Mucosa of stomach (tissue), 1 donor: ENCODE measurements at regions not wholly inside any gene's neighbourhood (a gene's known extent, or its start where the extent isn't known, plus 50 kb on each side); places are given as distances from the start of the nearest gene placed in this dataset.

Experiments
- H3K27me3 ChIP-seq: one replicate; pipeline ENCODE4 v1.7.0; 2013; ENCODE audit warnings: mild to moderate bottlenecking, low read length; ENCODE audit not compliant: control insufficient read depth, insufficient read depth
- H3K36me3 ChIP-seq: one replicate; pipeline ENCODE4 v1.7.0; 2013; ENCODE audit warnings: low read length; ENCODE audit not compliant: control insufficient read depth, insufficient read depth
- H3K4me1 ChIP-seq: one replicate; pipeline ENCODE4 v1.7.0; 2013; ENCODE audit warnings: mild to moderate bottlenecking, low read length; ENCODE audit not compliant: control insufficient read depth, insufficient read depth
- H3K4me3 ChIP-seq: one replicate; pipeline ENCODE4 v1.7.0; 2013; ENCODE audit warnings: low read length
- H3K9ac ChIP-seq: one replicate; pipeline ENCODE4 v1.7.0; 2013; ENCODE audit warnings: mild to moderate bottlenecking, low read length, moderate library complexity
- H3K9me3 ChIP-seq: one replicate; pipeline ENCODE4 v1.7.0; 2013; ENCODE audit warnings: mild to moderate bottlenecking, low read length, moderate library complexity; ENCODE audit not compliant: control insufficient read depth
- donor health status: Pancreatic carcinoma.

- H3K27me3 ChIP-seq, result no peaks in the 10 kb centered on the region
- H3K36me3 ChIP-seq, result no peaks in the 10 kb centered on the region
- no peak overlapping the region for H3K9ac ChIP-seq
- H3K9me3 ChIP-seq, result no peaks in the 10 kb centered on the region
- no peak overlapping the region for H3K4me3 ChIP-seq
- no peaks in the 10 kb centered on the region for H3K4me1 ChIP-seq
Measured at GRCh38 chrX:7294483-7294882, 146.5 kb upstream of the PUDP start.

- Histone ChIP-seq H3K9ac (no peak overlapping the region), H3K4me3 (no peak overlapping the region)
Measured at GRCh38 chrX:7286168-7286837, 138.3 kb upstream of the PUDP start.

GRCh38 chrX:7285765-7286164 is 137.8 kb upstream of the PUDP start:
- H3K9ac ChIP-seq, result no peak overlapping the region
- no peaks in the 10 kb centered on the region for H3K4me1 ChIP-seq
- H3K4me3 ChIP-seq, result no peak overlapping the region
- H3K27me3 ChIP-seq, result no peaks in the 10 kb centered on the region
- no peaks in the 10 kb centered on the region for H3K36me3 ChIP-seq
- H3K9me3 ChIP-seq, result no peaks in the 10 kb centered on the region

More at GRCh38 chrX:7286168-7286837, 138.3 kb upstream of the PUDP start:
- Histone ChIP-seq H3K27me3 (no peaks in the 10 kb centered on the region), H3K9me3 (no peaks in the 10 kb centered on the region), H3K4me1 (no peaks in the 10 kb centered on the region), H3K36me3 (no peaks in the 10 kb centered on the region)

GRCh38 chrX:7283741-7284140 is 135.8 kb upstream of the PUDP start:
- H3K27me3 ChIP-seq, result no peaks in the 10 kb centered on the region
- no peak overlapping the region for H3K4me3 ChIP-seq
- no peaks in the 10 kb centered on the region for H3K9me3 ChIP-seq
- H3K36me3 ChIP-seq, result no peaks in the 10 kb centered on the region
- no peaks in the 10 kb centered on the region for H3K4me1 ChIP-seq
- no peak overlapping the region for H3K9ac ChIP-seq

GRCh38 chrX:7280520-7280919 is 132.6 kb upstream of the PUDP start:
- Histone ChIP-seq H3K4me3 (no peak overlapping the region), H3K9ac (no peak overlapping the region), H3K4me1 (no peaks in the 10 kb centered on the region), H3K27me3 (no peaks in the 10 kb centered on the region), H3K9me3 (no peaks in the 10 kb centered on the region), H3K36me3 (no peaks in the 10 kb centered on the region)

- Histone ChIP-seq H3K4me3 (no peak overlapping the region), H3K4me1 (no peaks in the 10 kb centered on the region), H3K36me3 (no peaks in the 10 kb centered on the region), H3K9me3 (no peaks in the 10 kb centered on the region), H3K27me3 (no peaks in the 10 kb centered on the region), H3K9ac (no peak overlapping the region)
Measured at GRCh38 chrX:7272346-7272745, 124.4 kb upstream of the PUDP start.

- no peaks in the 10 kb centered on the region for H3K9me3 ChIP-seq
- no peak overlapping the region for H3K9ac ChIP-seq
- H3K4me3 ChIP-seq, result no peak overlapping the region
- no peaks in the 10 kb centered on the region for H3K27me3 ChIP-seq
- no peaks in the 10 kb centered on the region for H3K36me3 ChIP-seq
- H3K4me1 ChIP-seq, result no peaks in the 10 kb centered on the region
Measured at GRCh38 chrX:7270933-7271332, 123.0 kb upstream of the PUDP start.

GRCh38 chrX:7269991-7270390 is 122.0 kb upstream of the PUDP start:
- Histone ChIP-seq H3K4me1 (no peaks in the 10 kb centered on the region), H3K9me3 (no peaks in the 10 kb centered on the region), H3K27me3 (no peaks in the 10 kb centered on the region), H3K36me3 (no peaks in the 10 kb centered on the region), H3K4me3 (no peak overlapping the region), H3K9ac (no peak overlapping the region)

- Histone ChIP-seq H3K36me3 (no peaks in the 10 kb centered on the region), H3K9ac (no peak overlapping the region), H3K4me3 (no peak overlapping the region), H3K9me3 (no peaks in the 10 kb centered on the region), H3K27me3 (no peaks in the 10 kb centered on the region), H3K4me1 (no peaks in the 10 kb centered on the region)
Measured at GRCh38 chrX:7269589-7269988, 121.6 kb upstream of the PUDP start.

- H3K9ac ChIP-seq, result no peak overlapping the region
- no peaks in the 10 kb centered on the region for H3K9me3 ChIP-seq
- no peaks in the 10 kb centered on the region for H3K4me1 ChIP-seq
- no peak overlapping the region for H3K4me3 ChIP-seq
- H3K36me3 ChIP-seq, result no peaks in the 10 kb centered on the region
- no peaks in the 10 kb centered on the region for H3K27me3 ChIP-seq
Measured at GRCh38 chrX:7266288-7266687, 118.3 kb upstream of the PUDP start.

GRCh38 chrX:7264399-7264798 is 116.4 kb upstream of the PUDP start:
- Histone ChIP-seq H3K36me3 (no peaks in the 10 kb centered on the region), H3K9me3 (no peaks in the 10 kb centered on the region), H3K4me1 (no peaks in the 10 kb centered on the region), H3K27me3 (no peaks in the 10 kb centered on the region), H3K4me3 (no peak overlapping the region), H3K9ac (no peak overlapping the region)

- no peaks in the 10 kb centered on the region for H3K36me3 ChIP-seq
- H3K9me3 ChIP-seq, result no peaks in the 10 kb centered on the region
- H3K9ac ChIP-seq, result no peak overlapping the region
- no peaks in the 10 kb centered on the region for H3K27me3 ChIP-seq
- H3K4me1 ChIP-seq, result no peaks in the 10 kb centered on the region
- H3K4me3 ChIP-seq, result no peak overlapping the region
Measured at GRCh38 chrX:7263961-7264360, 116.0 kb upstream of the PUDP start.

- no peaks in the 10 kb centered on the region for H3K4me1 ChIP-seq
- no peak overlapping the region for H3K4me3 ChIP-seq
- H3K36me3 ChIP-seq, result no peaks in the 10 kb centered on the region
- no peaks in the 10 kb centered on the region for H3K27me3 ChIP-seq
- H3K9ac ChIP-seq, result no peak overlapping the region
- no peaks in the 10 kb centered on the region for H3K9me3 ChIP-seq
Measured at GRCh38 chrX:7263330-7263729, 115.4 kb upstream of the PUDP start.
